Left forelimb (tissue), 1 donor: ENCODE measurements at regions not wholly inside any gene's neighbourhood (a gene's known extent, or its start where the extent isn't known, plus 50 kb on each side); places are given as distances from the start of the nearest gene placed in this dataset.
"Not testable (repeated sequence)": the region's sequence is repeated elsewhere in the genome, so short reads cannot be mapped to it uniquely, and the experiment has no call there.

ENCODE experiments used
- DNase-seq: peaks from one replicate; pipeline ENCODE4 v3.0.0-alpha.2; 2018; ENCODE audit warnings: low spot score

DNA sequence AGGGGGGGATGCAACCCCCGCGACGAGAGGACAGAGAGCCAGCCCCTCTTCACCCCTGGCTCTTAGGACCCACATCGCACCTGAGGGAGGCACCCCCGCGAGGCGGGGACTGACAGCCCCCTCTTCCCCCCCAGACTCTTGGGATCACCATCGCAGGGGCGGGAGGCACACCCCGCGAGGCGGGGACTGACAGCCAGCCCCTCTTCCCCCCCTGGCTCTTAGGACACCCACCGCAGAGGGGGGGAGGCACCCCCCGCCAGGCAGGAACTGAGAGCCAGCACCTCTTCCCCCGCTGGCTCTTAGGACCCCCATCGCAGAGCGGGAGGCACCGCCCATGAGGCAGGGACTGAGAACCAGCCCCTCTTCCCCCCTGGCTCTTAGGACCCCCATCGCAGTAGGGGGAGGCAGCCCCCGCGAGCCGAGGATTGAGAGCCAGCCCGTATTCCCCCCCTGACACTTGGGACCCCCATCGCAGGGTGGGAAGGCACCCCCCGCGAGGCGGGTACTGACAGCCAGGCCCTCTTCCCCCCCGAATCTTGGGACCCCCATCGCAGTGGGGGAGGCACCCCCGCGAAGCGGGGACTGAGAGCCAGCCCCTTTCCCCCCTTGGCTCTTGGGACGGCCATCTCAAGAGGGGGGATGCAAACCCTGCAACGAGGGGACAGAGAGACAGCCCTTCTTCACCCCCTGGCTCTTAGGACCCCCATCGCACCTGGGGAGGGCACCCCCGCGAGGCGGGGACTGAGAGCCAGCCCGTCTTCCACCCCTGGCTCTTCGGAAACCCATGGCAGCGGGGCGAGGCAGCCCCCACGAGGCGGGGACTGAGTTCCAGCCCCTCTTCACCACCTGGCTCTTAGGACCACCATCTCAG, 2425.1 kb upstream of the PCDH20 start:
- no peak for DNase-seq

DNA sequence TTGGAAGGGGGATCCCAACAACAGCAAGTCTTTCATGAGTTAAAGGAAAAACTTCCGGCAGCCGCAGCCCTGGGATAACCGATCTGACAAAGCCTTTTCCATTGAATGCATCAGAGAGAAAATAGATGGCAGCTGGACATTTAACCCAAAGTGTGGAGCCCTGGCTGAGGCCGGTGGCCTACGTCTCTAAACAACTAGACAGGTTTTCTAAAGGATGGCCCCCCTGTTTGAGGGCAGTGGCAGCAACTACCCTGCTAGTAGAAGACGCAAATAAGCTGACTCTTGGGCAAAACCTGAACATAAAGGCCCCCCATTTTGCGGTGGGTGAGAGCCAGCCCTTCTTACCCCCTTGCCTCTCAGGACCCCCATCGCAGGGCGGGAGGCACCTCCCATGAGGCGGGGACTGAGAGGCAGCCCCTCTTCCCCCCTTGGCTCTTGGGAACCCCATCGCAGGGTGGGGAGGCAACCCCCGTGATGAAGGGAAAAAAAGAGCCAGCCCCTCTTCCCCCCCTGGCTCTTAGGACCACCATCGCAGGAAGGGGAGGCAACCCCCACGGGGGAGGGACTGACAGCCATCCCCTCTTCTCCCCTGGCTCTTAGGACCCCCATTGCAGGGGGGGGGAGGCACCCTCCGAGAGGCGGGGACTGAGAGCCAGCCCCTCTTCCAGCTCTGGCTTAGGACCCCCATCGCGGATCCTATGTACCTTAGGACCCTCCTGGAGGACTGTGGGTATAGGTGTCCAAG, 2422.9 kb upstream of the PCDH20 start:
- no peak for DNase-seq

DNA sequence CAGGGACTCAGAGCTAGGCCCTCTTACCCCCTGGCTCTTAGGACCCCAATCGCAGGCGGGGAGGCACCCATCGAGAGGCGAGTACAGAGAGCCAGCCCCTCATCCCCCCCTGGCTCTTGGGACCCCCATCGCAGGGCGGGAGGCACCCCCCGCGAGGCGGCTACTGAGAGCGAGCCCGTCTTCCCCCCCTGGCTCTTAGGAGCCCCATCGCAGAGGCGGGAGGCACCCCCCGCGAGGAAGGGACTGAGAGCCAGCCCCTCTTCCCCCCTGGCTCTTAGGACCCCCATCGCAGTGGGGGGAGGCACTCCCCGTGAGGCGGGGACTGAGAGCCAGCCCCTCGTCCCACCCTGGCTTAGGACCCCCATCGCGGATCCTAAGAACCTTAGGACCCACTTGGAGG, 2422.1 kb upstream of the PCDH20 start:
- DNase-seq: not testable (repeated sequence)

DNA sequence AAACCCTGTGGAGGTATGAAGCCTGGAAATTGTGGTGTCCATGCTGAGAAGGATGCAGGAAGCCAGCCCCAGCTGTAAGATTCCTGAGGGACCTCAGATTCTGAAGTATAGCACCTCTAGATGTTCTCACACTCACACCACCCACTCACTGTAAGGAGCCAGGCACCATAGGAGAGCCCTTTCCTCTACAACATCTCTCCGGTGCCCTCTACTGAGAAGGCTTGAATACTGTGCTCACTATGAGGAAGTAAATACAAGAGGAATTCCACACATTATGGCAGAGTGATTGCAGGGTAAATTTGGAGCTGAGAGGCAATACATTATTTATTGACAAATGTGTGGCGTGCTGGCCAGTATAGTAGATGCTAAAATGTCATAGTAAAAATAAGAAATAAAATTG, 2414.0 kb upstream of the PCDH20 start:
- not testable (repeated sequence) for DNase-seq

DNA sequence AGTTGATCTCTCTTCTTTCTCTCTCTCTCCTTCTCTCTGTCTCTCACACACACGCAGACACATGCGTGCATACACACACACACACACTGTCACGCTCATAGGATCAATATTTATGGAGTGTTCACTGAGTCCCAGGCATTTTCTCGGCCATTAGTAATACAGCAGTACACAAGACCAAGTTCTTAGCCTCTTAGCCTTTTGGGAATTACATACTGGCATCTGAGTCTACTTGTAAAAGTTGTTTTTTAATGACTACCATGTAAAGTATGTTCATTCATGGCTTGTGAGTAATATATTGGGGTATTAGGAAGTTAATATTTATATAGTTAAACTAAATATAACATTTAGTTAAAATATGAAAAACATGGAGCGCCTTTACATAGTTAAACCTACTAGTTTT, 2406.1 kb upstream of the PCDH20 start:
- DNase-seq: not testable (repeated sequence)

DNA sequence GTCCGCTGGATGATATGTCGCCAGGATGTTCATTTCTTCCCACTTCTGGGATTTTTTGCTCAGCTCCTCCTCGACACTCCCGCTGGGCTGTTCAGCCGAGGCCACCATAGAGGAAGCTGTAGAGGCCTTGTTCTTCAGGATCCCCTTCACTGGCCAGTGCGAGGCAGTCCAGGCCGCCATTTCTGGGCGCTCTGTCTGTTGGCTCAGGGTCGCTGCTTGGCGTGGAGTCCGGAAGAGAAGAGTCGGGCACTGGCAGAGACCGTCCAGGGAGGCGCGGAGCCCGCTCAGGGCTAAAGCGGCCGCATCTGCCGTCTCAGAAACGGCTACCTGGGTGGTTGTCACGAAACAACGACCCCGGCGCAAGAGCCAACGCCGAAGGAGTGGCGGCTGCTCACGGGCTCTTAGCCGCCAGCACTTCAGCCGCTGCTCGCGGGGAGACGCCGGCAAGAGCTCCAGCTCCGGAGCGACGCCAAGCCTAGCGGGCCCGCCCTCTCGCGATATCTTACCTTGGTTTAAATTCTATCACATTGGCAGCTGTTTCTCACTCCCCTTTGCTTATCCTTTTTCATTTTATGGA, 2395.9 kb upstream of the PCDH20 start:
- DNase-seq: not testable (repeated sequence)

DNA sequence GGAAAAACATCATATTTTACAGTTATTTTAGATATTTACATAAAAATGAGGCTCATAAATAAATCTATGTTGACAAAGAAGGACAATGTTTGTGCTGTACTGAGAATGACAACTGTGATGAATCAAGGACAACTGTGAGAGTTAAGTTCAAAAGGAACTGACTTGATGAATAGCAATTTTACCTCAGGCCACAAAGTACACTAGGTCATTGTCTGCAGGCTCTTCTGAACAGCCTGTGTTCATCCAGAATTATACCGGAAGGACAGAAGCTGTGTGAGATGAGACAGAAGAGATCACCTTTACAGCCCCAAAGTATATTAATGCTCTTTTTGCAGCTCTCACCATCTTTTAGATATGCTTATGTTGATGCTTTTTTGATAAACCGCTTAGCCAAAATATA, 2375.5 kb upstream of the PCDH20 start:
- DNase-seq: not testable (repeated sequence)

DNA sequence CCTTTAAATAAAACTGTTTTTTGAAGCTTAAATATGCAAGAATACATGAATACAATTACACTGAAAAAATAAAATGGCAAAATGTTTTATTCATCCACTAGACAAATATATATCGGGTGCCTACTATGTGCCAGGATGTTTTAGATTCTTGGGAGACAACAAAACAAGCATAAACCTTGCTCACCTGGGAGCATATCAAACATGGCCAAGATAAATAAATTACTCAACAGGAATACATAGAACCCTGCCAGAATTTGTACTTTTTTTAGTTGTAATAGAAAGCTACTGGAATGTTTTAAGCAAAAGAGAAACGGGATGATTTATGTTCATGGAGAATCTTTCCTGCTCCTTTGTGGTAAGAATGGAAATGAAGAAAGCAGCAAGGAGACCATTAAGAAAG, 2358.5 kb upstream of the PCDH20 start:
- DNase-seq: no peak

DNA sequence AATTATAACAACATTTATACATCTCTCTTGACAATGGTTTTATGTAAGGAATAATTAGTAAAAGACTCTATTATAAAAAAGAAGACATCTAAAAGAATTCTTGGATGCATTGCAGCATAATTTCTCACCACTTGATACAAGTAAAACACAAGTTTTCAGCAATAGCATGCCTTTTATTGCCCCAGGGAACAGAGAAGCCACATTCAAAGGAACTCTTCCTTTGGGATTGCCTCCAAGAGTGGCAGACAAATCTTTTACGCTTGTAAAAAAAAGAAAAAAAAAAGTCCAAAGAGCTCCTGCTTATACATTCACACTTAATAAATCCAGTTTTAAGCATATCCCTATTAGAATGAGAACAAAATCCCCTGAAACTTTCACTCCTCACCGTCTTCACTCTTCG, 2357.8 kb upstream of the PCDH20 start:
- DNase-seq: no peak

DNA sequence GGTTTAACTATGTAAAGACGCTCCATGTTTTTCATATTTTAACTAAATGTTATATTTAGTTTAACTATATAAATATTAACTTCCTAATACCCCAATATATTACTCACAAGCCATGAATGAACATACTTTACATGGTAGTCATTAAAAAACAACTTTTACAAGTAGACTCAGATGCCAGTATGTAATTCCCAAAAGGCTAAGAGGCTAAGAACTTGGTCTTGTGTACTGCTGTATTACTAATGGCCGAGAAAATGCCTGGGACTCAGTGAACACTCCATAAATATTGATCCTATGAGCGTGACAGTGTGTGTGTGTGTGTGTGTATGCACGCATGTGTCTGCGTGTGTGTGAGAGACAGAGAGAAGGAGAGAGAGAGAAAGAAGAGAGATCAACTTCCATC, 2342.0 kb upstream of the PCDH20 start:
- DNase-seq: not testable (repeated sequence)

DNA sequence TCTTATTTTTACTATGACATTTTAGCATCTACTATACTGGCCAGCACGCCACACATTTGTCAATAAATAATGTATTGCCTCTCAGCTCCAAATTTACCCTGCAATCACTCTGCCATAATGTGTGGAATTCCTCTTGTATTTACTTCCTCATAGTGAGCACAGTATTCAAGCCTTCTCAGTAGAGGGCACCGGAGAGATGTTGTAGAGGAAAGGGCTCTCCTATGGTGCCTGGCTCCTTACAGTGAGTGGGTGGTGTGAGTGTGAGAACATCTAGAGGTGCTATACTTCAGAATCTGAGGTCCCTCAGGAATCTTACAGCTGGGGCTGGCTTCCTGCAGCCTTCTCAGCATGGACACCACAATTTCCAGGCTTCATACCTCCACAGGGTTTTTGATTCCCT, 2334.2 kb upstream of the PCDH20 start:
- DNase-seq: not testable (repeated sequence)

DNA sequence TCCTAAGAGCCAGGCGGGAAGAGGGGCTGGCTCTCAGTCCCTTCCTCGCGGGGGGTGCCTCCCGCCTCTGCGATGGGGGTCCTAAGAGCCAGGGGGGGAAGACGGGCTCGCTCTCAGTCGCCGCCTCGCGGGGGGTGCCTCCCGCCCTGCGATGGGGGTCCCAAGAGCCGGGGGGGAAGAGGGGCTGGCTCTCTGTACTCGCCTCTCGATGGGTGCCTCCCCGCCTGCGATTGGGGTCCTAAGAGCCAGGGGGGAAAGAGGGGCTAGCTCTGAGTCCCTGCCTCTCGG, 2326.1 kb upstream of the PCDH20 start:
- DNase-seq: not testable (repeated sequence)

DNA sequence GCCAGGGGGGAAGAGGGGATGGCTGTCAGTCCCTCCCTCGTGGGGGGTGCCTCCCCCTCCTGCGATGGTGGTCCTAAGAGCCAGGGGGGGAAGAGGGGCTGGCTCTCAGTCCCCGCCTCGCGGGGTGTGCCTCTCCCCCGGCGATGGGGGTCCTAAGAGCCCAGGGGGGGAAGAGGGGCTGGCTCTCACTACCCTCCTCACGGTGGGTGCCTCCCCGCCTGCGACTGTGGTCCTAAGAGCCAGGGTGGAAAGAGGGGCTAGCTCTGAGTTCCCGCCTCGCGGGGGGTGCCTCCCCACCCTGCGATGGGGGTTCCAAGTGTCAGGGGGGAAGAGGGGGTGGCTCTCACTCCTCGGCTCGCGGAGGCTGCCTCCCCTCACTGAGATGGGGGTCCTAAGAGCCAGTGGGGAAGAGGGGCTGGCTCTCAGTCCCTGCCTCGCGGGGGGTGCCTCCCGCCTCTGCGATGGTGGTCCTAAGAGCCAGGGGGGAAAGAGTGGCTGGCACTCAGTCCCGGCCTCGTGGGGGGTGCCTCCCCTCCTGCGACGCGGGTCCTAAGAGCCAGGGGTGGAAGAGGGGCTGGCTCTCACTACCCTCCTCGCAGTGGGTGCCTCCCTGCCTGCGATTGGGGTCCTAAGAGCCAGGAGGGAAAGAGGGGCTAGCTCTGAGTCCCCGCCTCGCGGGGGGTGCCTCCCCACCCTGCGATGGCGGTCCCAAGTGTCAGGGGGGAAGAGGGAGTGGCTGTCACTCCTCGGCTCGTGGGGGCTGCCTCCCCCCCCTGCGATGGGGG, 2325.6 kb upstream of the PCDH20 start:
- DNase-seq: no peak

DNA sequence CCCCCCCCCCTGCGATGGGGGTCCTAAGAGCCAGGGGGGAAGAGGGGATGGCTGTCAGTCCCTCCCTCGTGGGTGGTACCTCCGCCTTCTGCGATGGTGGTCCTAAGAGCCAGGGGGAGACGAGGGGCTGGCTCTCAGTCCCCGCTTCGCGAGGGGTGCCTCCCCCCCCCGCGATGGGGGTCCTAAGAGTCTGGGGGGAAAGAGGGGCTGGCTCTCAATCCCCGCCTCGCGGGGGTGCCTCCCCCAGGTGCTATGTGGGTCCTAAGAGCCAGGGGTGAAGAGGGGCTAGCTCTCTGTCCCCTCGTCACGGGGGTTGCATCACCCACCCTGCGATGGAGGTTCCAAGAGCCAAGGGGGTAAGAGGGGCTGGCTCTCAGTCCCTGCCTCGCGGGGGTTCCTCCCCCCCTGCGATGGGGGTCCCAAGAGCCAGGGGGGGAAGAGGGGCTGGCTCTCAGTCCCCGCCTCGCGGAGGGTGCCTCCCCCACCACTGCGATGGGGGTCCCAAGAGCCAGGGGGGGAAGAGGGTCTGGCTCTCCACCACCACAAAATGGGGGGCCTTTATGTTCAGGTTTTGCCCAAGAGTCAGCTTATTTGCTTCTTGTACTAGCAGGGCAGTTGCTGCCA, 2323.6 kb upstream of the PCDH20 start:
- DNase-seq: not testable (repeated sequence)

DNA sequence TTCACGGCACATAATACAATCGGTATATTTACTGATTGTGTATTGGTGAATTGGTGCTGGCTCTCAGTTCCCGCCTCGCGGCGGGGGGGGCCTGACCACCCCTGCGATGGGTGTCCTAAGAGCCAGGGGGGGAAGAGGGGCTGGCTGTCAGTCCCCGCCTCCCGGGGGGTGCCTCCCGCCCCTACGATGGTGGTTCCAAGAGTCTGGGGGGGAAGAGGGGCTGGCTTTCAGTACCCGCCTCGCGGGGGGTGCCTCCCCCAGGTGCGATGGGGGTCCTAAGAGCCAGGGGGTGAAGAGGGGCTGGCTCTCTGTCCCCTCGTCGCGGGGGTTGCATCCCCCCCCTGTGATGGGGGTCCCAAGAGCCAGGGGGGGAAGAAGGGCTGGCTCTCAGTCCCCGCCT, 2321.8 kb upstream of the PCDH20 start:
- DNase-seq: no peak

DNA sequence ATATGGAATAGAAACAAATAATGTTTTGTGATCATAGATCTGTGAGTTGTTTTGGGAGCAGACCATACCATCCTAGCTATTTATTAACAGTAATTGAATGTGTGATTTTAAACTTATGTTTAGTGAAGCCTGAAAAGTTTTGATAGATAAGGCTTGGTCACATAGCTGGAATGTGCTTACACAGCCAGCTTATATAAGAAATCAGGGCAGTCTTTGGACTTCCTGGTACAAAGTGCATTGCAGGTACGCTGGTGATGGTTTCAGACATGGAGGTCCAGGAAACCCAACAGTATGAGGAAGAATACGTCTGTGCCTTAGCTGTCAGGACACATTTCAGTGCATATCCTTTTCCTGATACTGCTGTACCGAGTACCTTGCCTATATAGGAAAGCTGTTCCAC, 2316.2 kb upstream of the PCDH20 start:
- DNase-seq: no peak

DNA sequence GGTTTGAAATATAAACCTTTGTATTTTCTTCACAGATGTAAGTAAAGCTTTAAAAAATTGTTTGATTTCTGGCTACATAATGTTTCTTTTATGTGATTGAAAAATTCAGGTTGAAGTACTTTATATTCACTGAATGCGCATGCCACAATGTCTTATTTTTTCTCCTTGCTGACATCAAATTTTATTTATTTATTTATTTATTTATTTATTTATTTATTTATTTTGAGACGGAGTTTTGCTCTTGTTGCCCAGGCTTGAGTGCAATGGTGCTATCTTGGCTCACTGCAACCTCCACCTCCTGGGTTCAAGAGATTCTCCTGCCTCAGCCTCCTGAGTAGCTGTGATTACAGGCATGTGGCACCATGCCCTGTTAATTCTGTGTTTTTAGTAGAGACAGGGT, 2296.5 kb upstream of the PCDH20 start:
- not testable (repeated sequence) for DNase-seq

DNA sequence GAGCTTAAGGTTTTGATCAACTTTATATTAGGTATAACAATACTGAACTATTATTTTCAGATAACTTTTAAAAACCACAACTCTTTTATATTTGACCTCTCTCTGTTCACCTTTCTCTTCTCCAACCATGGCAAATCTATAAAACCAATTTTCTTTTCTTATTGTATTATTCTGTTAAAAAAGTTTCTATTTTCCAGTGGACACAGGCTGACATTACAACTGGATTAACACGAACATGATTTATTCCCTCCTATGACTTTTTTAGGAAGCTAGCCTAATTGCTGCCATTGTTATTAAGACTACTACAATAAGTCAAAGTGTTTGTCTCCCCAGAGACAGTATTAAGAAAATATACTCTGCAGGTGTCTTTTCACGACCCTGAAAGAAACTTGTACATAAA, 2291.1 kb upstream of the PCDH20 start:
- no peak for DNase-seq

DNA sequence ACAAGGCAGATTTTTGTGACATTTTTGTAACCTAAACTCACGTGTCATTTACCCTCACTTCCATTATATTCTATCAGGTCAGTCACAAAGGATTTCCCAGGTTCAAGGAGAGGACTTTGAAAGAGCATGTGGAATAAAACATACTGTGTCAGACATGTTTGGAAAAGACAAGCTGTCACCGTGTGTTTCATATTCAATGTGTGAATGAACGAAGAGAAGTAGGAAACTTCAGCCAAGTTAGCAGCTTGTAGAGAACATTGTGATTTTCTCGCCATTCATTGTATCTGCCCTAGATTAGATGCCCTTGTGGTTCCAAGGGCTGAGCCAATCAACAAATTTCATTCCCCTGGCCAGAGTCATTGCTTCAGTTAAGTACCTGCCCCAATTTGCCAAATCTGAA, 2288.9 kb upstream of the PCDH20 start:
- no peak for DNase-seq

DNA sequence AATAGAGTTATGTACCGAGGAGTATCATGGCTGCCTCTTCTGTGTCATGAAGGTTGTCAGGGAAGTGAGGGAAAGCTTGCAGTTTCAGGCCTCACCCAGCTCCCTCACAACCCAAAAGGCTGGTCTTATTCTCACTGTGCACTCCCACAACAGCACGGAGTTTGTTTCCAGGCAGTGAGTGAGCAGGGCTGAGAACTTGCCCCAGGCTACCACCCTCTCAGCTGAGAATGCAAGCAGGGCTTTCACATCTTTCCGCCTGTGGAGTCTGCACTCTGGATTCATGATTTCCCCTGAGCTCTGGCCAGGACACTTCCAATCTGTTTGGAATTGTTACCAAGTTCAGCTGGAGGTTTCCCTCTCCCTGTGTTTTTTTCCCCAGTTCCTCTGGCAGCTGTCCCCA, 2284.7 kb upstream of the PCDH20 start:
- no peak for DNase-seq

DNA sequence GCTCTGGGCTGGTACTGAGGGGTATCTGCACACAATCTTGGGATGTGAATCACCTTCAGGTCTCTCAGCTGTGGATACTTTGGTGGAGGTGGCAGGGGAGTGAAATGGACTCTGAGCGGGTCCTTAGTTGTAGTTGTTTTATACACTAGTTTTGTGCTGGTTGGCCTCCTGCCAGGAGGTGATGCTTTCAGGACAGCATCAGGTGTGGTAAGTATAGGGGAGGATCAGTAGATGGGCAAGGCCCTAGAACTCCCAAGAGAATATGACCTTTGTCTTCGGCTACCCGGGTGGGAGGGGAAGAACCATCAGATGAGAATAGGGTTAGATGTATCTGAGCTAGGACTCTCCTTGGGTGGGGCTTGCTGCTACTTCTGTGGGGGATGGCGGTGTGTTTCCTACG, 2284.3 kb upstream of the PCDH20 start:
- no peak for DNase-seq

DNA sequence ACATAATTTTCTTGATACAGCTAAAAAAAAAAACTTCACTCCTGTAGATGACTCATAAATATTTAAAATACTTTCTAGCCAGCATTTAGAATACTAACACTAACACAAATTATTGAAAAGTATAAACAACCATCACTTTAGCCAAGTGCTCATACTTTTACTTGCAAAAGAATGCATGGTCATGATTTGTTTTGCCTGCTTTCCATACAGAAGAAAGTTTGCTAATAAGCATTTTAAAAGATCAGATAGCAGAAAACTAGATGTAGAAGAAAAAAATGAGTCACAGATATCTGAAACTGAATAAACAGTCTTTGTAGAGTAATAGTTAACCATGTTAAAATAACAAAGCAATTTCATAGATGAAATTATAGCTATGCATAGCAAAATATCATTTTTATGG, 2280.4 kb upstream of the PCDH20 start:
- no peak for DNase-seq
